Vagina (tissue), 2 donors: ENCODE measurements at regions not wholly inside any gene's neighbourhood (a gene's known extent, or its start where the extent isn't known, plus 50 kb on each side); places are given as distances from the start of the nearest gene placed in this dataset.

Experiments
- CTCF ChIP-seq, 3 experiments: fragments of 450-650 bp in 2 of 3; fragments of 200-600 bp in 1 of 3; sonication (generic) in 1 of 3; IDR thresholded peaks; one replicate each; pipeline ENCODE4 v1.5.1; 2017 to 2019; ENCODE audit warnings: antibody characterized with exemption in 3 of 3, mild to moderate bottlenecking in 2 of 3, moderate library complexity in 2 of 3
- POLR2A ChIP-seq, 2 donors: fragments of 450-650 bp; IDR thresholded peaks; one replicate each; pipeline ENCODE4 v1.6.1; 2017; ENCODE audit warnings: antibody characterized with exemption in 2 of 2, mild to moderate bottlenecking in 2 of 2, moderate library complexity in 2 of 2
- POLR2AphosphoS5 ChIP-seq, 2 donors: sonication (generic); formaldehyde crosslinking; IDR thresholded peaks; one replicate each; pipeline ENCODE4 v1.9.0; 2017; ENCODE audit warnings: antibody characterized with exemption in 2 of 2, mild to moderate bottlenecking in 2 of 2, low read depth in 1 of 2; ENCODE audit not compliant: insufficient read depth in 1 of 2

- TF ChIP-seq CTCF (IDR thresholded peaks at IDR 0.05) (no peak), POLR2A (IDR thresholded peaks at IDR 0.05) (no peak), POLR2AphosphoS5 (IDR thresholded peaks at IDR 0.05; ENCODE audit: insufficient read depth in 1 of 2, low read depth in 1 of 2) (no peak)
These were observed 121.0 kb upstream of the ADAMTS18 start for GRCh38 chr16:77555791-77556190.
